Type B pancreatic cell (in vitro differentiated cells): ENCODE measurements at regions not wholly inside any gene's neighbourhood (a gene's known extent, or its start where the extent isn't known, plus 50 kb on each side); places are given as distances from the start of the nearest gene placed in this dataset.

Source experiments
- DNase-seq: peaks from one replicate; pipeline ENCODE4 v3.0.0; 2021; ENCODE audit warnings: mixed read lengths; ENCODE audit not compliant: unreplicated experiment; ENCODE audit errors: extremely low spot score
- H3K27ac Mint-ChIP-seq: 2 replicates; pipeline ENCODE4 v1.8.0; 2021; ENCODE audit warnings: mild to moderate bottlenecking, mixed read lengths
- H3K27me3 Mint-ChIP-seq: 2 replicates; pipeline ENCODE4 v1.8.0; 2021; ENCODE audit warnings: mixed read lengths
- H3K36me3 Mint-ChIP-seq: 2 replicates; pipeline ENCODE4 v1.8.0; 2021; ENCODE audit warnings: mixed read lengths
- H3K4me1 Mint-ChIP-seq: one replicate; pipeline ENCODE4 v1.8.0; 2021; ENCODE audit warnings: mixed read lengths; ENCODE audit not compliant: unreplicated experiment
- H3K4me3 Mint-ChIP-seq: 2 replicates; pipeline ENCODE4 v1.8.0; 2021; ENCODE audit warnings: mild to moderate bottlenecking, mixed read lengths
- H3K9me3 Mint-ChIP-seq: 2 replicates; pipeline ENCODE4 v1.8.0; 2021; ENCODE audit warnings: mixed read lengths
- TF ChIP-seq, protein P1 (sequence below): fragments of 200-600 bp; sonication (generic); conservative IDR thresholded peaks from 2 replicates; pipeline ENCODE4 v1.5.0; 2021; ENCODE audit warnings: antibody characterized with exemption, mild to moderate bottlenecking

DNA sequence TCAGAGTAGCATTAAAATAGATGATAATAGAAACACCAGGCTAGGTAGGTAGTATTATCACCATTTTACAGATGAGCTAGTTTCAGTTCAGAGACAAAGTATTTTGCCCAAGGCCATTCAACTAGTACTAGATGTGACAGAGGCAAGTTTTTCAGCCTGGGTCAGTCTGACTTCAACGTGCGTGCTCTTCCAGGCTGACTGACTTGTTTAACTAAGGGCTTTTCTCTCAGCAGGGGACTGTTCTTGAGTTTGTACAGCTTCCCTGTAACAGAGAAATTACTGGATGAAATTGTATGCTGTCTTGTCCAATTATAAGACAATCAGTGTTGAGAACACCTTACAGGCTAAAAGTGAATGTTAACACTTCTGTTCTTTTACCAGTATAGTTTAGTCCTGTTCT is 333.5 kb upstream of the MAN1A1 start:
- H3K4me1 Mint-ChIP-seq = peaks cover under 1% of the 10 kb centered on the region
- no peaks in the 10 kb centered on the region for H3K9me3 Mint-ChIP-seq
- TF ChIP-seq, protein P1, sequence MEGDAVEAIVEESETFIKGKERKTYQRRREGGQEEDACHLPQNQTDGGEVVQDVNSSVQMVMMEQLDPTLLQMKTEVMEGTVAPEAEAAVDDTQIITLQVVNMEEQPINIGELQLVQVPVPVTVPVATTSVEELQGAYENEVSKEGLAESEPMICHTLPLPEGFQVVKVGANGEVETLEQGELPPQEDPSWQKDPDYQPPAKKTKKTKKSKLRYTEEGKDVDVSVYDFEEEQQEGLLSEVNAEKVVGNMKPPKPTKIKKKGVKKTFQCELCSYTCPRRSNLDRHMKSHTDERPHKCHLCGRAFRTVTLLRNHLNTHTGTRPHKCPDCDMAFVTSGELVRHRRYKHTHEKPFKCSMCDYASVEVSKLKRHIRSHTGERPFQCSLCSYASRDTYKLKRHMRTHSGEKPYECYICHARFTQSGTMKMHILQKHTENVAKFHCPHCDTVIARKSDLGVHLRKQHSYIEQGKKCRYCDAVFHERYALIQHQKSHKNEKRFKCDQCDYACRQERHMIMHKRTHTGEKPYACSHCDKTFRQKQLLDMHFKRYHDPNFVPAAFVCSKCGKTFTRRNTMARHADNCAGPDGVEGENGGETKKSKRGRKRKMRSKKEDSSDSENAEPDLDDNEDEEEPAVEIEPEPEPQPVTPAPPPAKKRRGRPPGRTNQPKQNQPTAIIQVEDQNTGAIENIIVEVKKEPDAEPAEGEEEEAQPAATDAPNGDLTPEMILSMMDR = no peak
- H3K27me3 Mint-ChIP-seq = peaks cover 2% of the 10 kb centered on the region
- peak overlapping the region; percentile 25 for H3K4me3 Mint-ChIP-seq
- peak overlapping the region; percentile 82 for H3K27ac Mint-ChIP-seq
- H3K36me3 Mint-ChIP-seq = no peaks in the 10 kb centered on the region
- no peak for DNase-seq

GRCh38 chr6:119678961-119679360 is 329.4 kb upstream of the MAN1A1 start:
- Mint-ChIP-seq H3K4me1 (peaks cover 14% of the 10 kb centered on the region), H3K9me3 (no peaks in the 10 kb centered on the region), H3K4me3 (no peak overlapping the region), H3K27ac (no peak overlapping the region), H3K36me3 (no peaks in the 10 kb centered on the region), H3K27me3 (peaks cover 22% of the 10 kb centered on the region)
- TF ChIP-seq, protein P1 = no peak
- DNase-seq = no peak

- Mint-ChIP-seq H3K36me3 (no peaks in the 10 kb centered on the region), H3K9me3 (no peaks in the 10 kb centered on the region), H3K27ac (no peak overlapping the region), H3K4me1 (peaks cover 18% of the 10 kb centered on the region), H3K4me3 (no peak overlapping the region), H3K27me3 (peaks cover 24% of the 10 kb centered on the region)
- DNase-seq = no peak
- TF ChIP-seq, protein P1 = no peak
Observed at GRCh38 chr6:119677384-119677783, 327.8 kb upstream of the MAN1A1 start.

DNA sequence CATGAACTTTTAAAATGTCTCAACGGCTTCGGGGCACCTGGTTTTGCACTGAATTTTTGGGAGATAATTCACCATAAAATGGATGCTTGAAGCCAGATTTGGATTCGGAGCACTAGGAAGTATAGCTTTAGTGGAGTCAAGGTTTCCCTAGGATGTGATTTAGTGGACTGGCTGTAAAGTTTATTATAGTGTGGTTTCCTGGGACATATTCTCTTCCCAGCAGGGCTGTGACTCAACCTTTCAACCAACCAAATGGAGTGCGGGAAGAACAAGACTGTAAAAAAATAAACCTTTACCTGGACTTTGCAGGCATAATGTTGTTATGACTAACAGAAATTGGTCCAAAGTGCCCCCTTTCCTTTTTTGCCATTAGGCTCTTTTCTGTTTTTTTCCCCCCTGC is 327.4 kb upstream of the MAN1A1 start:
- H3K9me3 Mint-ChIP-seq = no peaks in the 10 kb centered on the region
- peaks cover 18% of the 10 kb centered on the region for H3K4me1 Mint-ChIP-seq
- H3K4me3 Mint-ChIP-seq = no peak overlapping the region
- peaks cover 24% of the 10 kb centered on the region for H3K27me3 Mint-ChIP-seq
- TF ChIP-seq, protein P1 = no peak
- no peaks in the 10 kb centered on the region for H3K36me3 Mint-ChIP-seq
- DNase-seq = no peak
- no peak overlapping the region for H3K27ac Mint-ChIP-seq

DNA sequence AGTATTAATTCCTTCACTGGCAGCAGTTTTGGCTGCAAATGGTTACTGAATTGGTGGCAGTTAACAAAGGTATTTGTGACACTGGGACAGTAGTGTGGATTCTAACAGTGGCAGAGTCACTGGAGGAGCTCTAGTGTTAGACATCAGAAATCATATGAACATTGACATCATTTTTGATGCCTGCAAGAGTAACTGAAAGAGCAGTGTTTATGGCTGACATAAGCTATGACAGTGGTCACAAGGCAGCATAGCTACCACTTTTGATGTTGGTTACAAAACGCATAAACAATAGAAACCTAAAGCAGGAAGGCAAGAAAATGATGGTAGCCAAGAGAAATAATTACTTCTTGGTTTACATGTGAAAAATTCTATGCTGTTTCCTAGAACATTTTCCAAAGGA is 326.7 kb upstream of the MAN1A1 start:
- DNase-seq = no peak
- TF ChIP-seq, protein P1 = no peak
- Mint-ChIP-seq H3K27ac (no peak overlapping the region), H3K4me3 (no peak overlapping the region), H3K27me3 (peaks cover 24% of the 10 kb centered on the region), H3K4me1 (peaks cover 18% of the 10 kb centered on the region), H3K9me3 (no peaks in the 10 kb centered on the region), H3K36me3 (no peaks in the 10 kb centered on the region)

- no peak overlapping the region for H3K4me3 Mint-ChIP-seq
Observed at GRCh38 chr6:119673741-119674140, 324.2 kb upstream of the MAN1A1 start.

More at GRCh38 chr6:119673741-119674140, 324.2 kb upstream of the MAN1A1 start:
- no peaks in the 10 kb centered on the region for H3K36me3 Mint-ChIP-seq
- no peaks in the 10 kb centered on the region for H3K9me3 Mint-ChIP-seq
- H3K27me3 Mint-ChIP-seq = peaks cover 27% of the 10 kb centered on the region
- TF ChIP-seq, protein P1 = no peak
- no peak overlapping the region for H3K27ac Mint-ChIP-seq
- DNase-seq = no peak
- peaks cover 18% of the 10 kb centered on the region for H3K4me1 Mint-ChIP-seq
